Transverse colon (tissue), 4 donors: ENCODE measurements at regions not wholly inside any gene's neighbourhood (a gene's known extent, or its start where the extent isn't known, plus 50 kb on each side); places are given as distances from the start of the nearest gene placed in this dataset.

Experiments
- DNase-seq: peaks from one replicate; pipeline ENCODE4 v3.0.0-alpha.2; 2019
- H3K27ac ChIP-seq, 4 donors: fragments of 200-600 bp; sonication (generic); 2 replicates each; pipeline ENCODE4 v1.5.1; 2016 to 2018; ENCODE audit warnings: inconsistent platforms in 4 of 4
- H3K27me3 ChIP-seq: fragments of 200-600 bp; sonication (generic); 2 replicates; pipeline ENCODE4 v1.5.1; 2017; ENCODE audit warnings: inconsistent platforms
- H3K36me3 ChIP-seq, 4 donors: fragments of 200-600 bp; sonication (generic); 2 replicates each; pipeline ENCODE4 v1.5.1; 2017 to 2019; ENCODE audit warnings: inconsistent platforms in 4 of 4
- H3K4me1 ChIP-seq, 4 donors: fragments of 200-600 bp; sonication (generic); 2 replicates each; pipeline ENCODE4 v1.5.1; 2017 to 2020; ENCODE audit warnings: inconsistent platforms in 4 of 4
- H3K4me3 ChIP-seq, 4 donors: fragments of 200-600 bp; sonication (generic); 1 replicate in 1 of 4; 2 replicates in 3 of 4; pipeline versions ENCODE4 v1.5.1 to v1.6.1; 2017 to 2019; ENCODE audit warnings: inconsistent platforms in 4 of 4
- H3K9me3 ChIP-seq, 2 donors: fragments of 200-600 bp; sonication (generic); 2 replicates each; pipeline ENCODE4 v1.5.1; 2017 to 2019; ENCODE audit warnings: inconsistent platforms in 2 of 2
- CTCF ChIP-seq, 5 experiments: fragments of 200-600 bp in 3 of 5; fragments of 450-650 bp in 2 of 5; sonication (generic) in 3 of 5; IDR thresholded peaks; 1 replicate in 2 of 5; 2 replicates in 3 of 5; pipeline ENCODE4 v1.5.1; 2016 to 2017; ENCODE audit warnings: antibody characterized with exemption in 5 of 5, inconsistent platforms in 3 of 5, mild to moderate bottlenecking in 2 of 5, moderate library complexity in 1 of 5
- EP300 ChIP-seq: sonication (generic); formaldehyde crosslinking; IDR thresholded peaks from one replicate; pipeline ENCODE4 v1.6.1; 2017; ENCODE audit warnings: antibody characterized with exemption, low read depth
- POLR2A ChIP-seq: fragments of 450-650 bp; IDR thresholded peaks from one replicate; pipeline ENCODE4 v1.6.1; 2016; ENCODE audit warnings: antibody characterized with exemption, mild to moderate bottlenecking, moderate library complexity
- POLR2AphosphoS5 ChIP-seq, 3 donors: sonication (generic); formaldehyde crosslinking; IDR thresholded peaks; one replicate each; pipeline ENCODE4 v1.6.1; 2016; ENCODE audit warnings: antibody characterized with exemption in 3 of 3
- WGBS, 2 donors: methylation state at CpG; one replicate each; pipeline ENCODE4 v1.1.5; 2018; ENCODE audit warnings: low coverage in 1 of 2; 5-methylcytosine and 5-hydroxymethylcytosine counted together
- in situ Hi-C, 4 donors: fragments of 200-750 bp; cut with MboI; loops; one replicate each; pipeline versions ENCODE4 v1.15.0 to v1.15.1; 2017; ENCODE audit warnings: low sequenced_read_pairs in 3 of 4, low pct_ligation_motif_present in 1 of 4, low pct_unique_long_range_greater_than_20kb in 1 of 4
- intact Hi-C: fragments of 100-400 bp; cut with DNase I; formaldehyde crosslinking; loops from one replicate; pipeline ENCODE4 v1.15.1; 2023; ENCODE audit warnings: low total_unique reads

GRCh38 chr14:99067141-99067920 lies 204.7 kb downstream of the BCL11B start:
- in situ Hi-C loops (no loop called here), intact Hi-C loops (no loop called here)
- Histone ChIP-seq H3K4me1 (no peaks in the 10 kb centered on the region), H3K27me3 (no peaks in the 10 kb centered on the region), H3K27ac (no peak overlapping the region), H3K9me3 (no peaks in the 10 kb centered on the region), H3K4me3 (no peak overlapping the region), H3K36me3 (no peaks in the 10 kb centered on the region)
- WGBS, 2 donors, result 83% methylated on average over 2 of the region's 2 CpGs; no CpG with 5 or more reads in 1 of the 2 donors
- no peak for DNase-seq
- TF ChIP-seq POLR2AphosphoS5 (IDR thresholded peaks at IDR 0.05) (no peak), CTCF (IDR thresholded peaks at IDR 0.05) (no peak), POLR2A (no peak), EP300 (no peak)

DNA sequence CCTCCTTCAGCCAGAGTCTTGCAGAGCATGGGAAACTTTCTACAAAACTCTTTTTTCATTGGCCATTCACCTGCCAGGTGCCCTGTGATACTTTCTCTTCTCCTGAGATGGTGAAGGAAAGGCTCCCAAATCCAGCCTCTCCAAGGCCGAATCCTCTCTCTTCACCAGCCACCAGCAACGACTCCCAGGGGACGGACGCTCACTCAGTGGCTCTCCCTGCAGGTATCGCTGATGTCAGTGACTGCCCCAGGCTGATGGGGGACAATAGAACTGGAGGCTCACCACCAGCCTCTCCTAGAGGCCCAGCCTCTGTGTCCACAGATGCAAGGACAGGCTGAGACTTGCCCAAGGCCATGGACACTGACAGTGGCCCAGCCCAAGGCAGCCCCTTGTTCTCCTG lies 204.1 kb downstream of the BCL11B start:
- Histone ChIP-seq H3K4me3 (no peak overlapping the region), H3K27ac (no peak overlapping the region), H3K4me1 (no peaks in the 10 kb centered on the region), H3K27me3 (no peaks in the 10 kb centered on the region), H3K36me3 (no peaks in the 10 kb centered on the region), H3K9me3 (no peaks in the 10 kb centered on the region)
- no peak for DNase-seq
- intact Hi-C loops (no loop called here), in situ Hi-C loops (no loop called here)
- 96% methylated on average over 5 of the region's 5 CpGs; no CpG with 5 or more reads in 1 of the 2 donors for WGBS, 2 donors
- no peak for TF ChIP-seq POLR2A
- TF ChIP-seq CTCF (IDR thresholded peaks at IDR 0.05), result no peak
- TF ChIP-seq POLR2AphosphoS5 (IDR thresholded peaks at IDR 0.05), result no peak
- no peak for TF ChIP-seq EP300

GRCh38 chr14:99069946-99070345 lies 202.1 kb downstream of the BCL11B start:
- WGBS, 2 donors, result 66% methylated on average over 3 of the region's 3 CpGs; no CpG with 5 or more reads in 1 of the 2 donors

DNA sequence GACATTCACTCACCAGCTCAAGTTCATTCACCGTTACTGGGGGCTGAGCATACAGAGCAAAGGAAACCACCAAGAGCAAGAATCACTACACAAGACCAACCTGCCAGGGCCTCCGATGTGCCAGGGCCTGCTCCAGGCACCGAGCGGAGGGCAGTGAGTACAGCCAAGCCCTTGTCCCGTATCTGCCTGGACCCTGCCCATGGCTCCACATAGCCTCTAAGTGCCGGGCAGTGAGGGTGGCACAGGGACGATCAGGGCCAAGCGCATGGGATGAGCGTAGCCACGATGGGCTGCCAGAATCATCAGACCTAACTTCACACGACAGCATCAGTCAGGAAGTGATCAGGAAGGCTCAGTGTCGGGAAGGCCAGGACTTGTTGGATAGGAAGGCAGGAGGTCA lies 199.6 kb downstream of the BCL11B start:
- intact Hi-C loops (no loop called here), in situ Hi-C loops (no loop called here)
- DNase-seq, result no peak
- no peaks in the 10 kb centered on the region for H3K9me3 ChIP-seq
- no peak overlapping the region for H3K27ac ChIP-seq
- WGBS, 2 donors, result 89% methylated on average over 12 of the region's 12 CpGs; no CpG with 5 or more reads in 1 of the 2 donors
- H3K4me3 ChIP-seq, result no peak overlapping the region
- no peaks in the 10 kb centered on the region for H3K27me3 ChIP-seq
- H3K36me3 ChIP-seq, result no peaks in the 10 kb centered on the region
- no peak for TF ChIP-seq CTCF (IDR thresholded peaks at IDR 0.05)
- TF ChIP-seq POLR2A, result no peak
- no peak for TF ChIP-seq POLR2AphosphoS5 (IDR thresholded peaks at IDR 0.05)
- TF ChIP-seq EP300, result no peak
- H3K4me1 ChIP-seq, result no peaks in the 10 kb centered on the region

More at GRCh38 chr14:99069946-99070345, 202.1 kb downstream of the BCL11B start:
- Histone ChIP-seq H3K9me3 (no peaks in the 10 kb centered on the region), H3K27me3 (no peaks in the 10 kb centered on the region), H3K36me3 (no peaks in the 10 kb centered on the region), H3K27ac (no peak overlapping the region), H3K4me1 (no peaks in the 10 kb centered on the region), H3K4me3 (no peak overlapping the region)
- in situ Hi-C loops (no loop called here), intact Hi-C loops (no loop called here)
- TF ChIP-seq POLR2AphosphoS5 (IDR thresholded peaks at IDR 0.05) (no peak), EP300 (no peak), CTCF (IDR thresholded peaks at IDR 0.05) (no peak), POLR2A (no peak)
- DNase-seq, result no peak
